ENCODE measurements at regions not wholly inside any gene's neighbourhood (a gene's known extent, or its start where the extent isn't known, plus 50 kb on each side); places are given as distances from the start of the nearest gene placed in this dataset.

DNA sequence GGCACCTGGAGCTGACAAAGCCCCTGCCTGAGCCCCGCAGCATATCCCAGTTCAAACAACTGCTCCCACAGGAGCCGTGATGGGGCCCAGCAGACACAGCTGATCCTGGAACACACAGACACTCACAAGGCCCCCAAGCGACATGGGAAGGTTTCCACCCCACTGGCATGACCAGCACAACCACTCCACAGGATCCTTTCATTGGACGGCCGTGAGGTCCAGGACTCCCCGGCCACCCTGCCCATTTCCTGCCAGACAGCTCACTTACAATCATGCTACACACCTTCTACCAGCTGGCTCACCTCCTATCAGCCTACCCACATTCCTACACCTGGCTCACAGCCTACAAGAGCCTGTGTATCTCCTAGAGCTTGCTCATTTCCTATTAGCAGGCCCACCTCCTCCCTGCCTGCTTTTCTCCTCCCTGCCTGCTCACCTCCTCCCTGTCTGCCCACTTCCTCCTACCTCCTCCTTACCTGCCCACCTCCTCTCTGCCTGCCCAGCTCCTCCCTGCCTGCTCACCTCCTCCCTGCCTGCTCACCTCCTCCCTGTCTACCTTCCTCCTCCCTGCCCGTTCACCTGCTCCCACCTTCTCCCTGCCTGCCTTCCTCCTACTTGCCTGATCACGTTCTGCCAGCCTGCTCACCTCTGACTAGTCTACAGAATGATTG, 73.9 kb downstream of the MATN1 start (continued):
- TF ChIP-seq CHD4 (IDR thresholded peaks at IDR 0.05), result no peak
- TF ChIP-seq RFX5 (IDR thresholded peaks at IDR 0.05; ENCODE audit: low read depth, low read length), result no peak
- TF ChIP-seq, protein P1, sequence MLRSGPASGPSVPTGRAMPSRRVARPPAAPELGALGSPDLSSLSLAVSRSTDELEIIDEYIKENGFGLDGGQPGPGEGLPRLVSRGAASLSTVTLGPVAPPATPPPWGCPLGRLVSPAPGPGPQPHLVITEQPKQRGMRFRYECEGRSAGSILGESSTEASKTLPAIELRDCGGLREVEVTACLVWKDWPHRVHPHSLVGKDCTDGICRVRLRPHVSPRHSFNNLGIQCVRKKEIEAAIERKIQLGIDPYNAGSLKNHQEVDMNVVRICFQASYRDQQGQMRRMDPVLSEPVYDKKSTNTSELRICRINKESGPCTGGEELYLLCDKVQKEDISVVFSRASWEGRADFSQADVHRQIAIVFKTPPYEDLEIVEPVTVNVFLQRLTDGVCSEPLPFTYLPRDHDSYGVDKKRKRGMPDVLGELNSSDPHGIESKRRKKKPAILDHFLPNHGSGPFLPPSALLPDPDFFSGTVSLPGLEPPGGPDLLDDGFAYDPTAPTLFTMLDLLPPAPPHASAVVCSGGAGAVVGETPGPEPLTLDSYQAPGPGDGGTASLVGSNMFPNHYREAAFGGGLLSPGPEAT (IDR thresholded peaks at IDR 0.05; ENCODE audit: low read depth), result no peak

GRCh38 chr1:30648408-30649000, 74.9 kb downstream of the MATN1 start:
- H3K79me2 ChIP-seq (ENCODE audit: control insufficient read depth, insufficient read depth, low read length), result no peaks in the 10 kb centered on the region
- no peak for ATAC-seq
- no peaks in the 10 kb centered on the region for H3K36me3 ChIP-seq (ENCODE audit: control insufficient read depth in 2 of 2, insufficient read depth in 2 of 2, low read length in 1 of 2)
- H3K27me3 ChIP-seq (replicated peaks in 1 of 2; ENCODE audit: control insufficient read depth in 2 of 2, insufficient read depth in 2 of 2, low read length in 1 of 2), result no peaks in the 10 kb centered on the region
- TF ChIP-seq, protein P2, sequence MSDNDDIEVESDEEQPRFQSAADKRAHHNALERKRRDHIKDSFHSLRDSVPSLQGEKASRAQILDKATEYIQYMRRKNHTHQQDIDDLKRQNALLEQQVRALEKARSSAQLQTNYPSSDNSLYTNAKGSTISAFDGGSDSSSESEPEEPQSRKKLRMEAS (IDR thresholded peaks at IDR 0.05; ENCODE audit: low read depth, low read length), result no peak
- TF ChIP-seq RELA (IDR thresholded peaks at IDR 0.05; ENCODE audit: borderline replicate concordance, partially characterized antibody) (no peak), KAT2A (conservative IDR thresholded peaks at IDR 0.05; ENCODE audit: control insufficient read depth, low read depth, low read length) (no peak), BCLAF1 (IDR thresholded peaks at IDR 0.05) (no peak), JUND (IDR thresholded peaks at IDR 0.05; ENCODE audit: low read depth, low read length) (no peak), JUNB (IDR thresholded peaks at IDR 0.05) (no peak), IKZF2 (IDR thresholded peaks at IDR 0.05) (no peak), CHD1 (IDR thresholded peaks at IDR 0.05; ENCODE audit: low read depth, low read length) (no peak), BRCA1 (IDR thresholded peaks at IDR 0.05; ENCODE audit: low read depth, low read length) (no peak)
- in situ Hi-C loops (cut with MboI) (no loop called here), intact Hi-C loops (cut with micrococcal nuclease; ENCODE audit: unreplicated experiment) (no loop called here)
- H3K4me1 ChIP-seq (ENCODE audit: control insufficient read depth, insufficient read depth, low read length), result no peaks in the 10 kb centered on the region
- no peak overlapping the region for H2AFZ ChIP-seq (ENCODE audit: control insufficient read depth, low read depth, low read length)
- POLR2A ChIA-PET, result no interaction called here
- BruUV-seq (replicated peaks), result no TSS peak
- no peaks in the 10 kb centered on the region for H4K20me1 ChIP-seq (ENCODE audit: control insufficient read depth, insufficient read depth)
- DNase-seq (ENCODE audit: low read depth, low spot score), result no peak
- SMC1A ChIA-PET (ENCODE audit: uncharacterized antibody, unreplicated experiment), result no interaction called here
- H3K4me2 ChIP-seq (ENCODE audit: control insufficient read depth, insufficient read depth), result no peak overlapping the region
- CTCF ChIA-PET, result no interaction called here
- no peak overlapping the region for H3K27ac ChIP-seq (ENCODE audit: control insufficient read depth, insufficient read depth)
- 43% methylated on average over 9 of the region's 9 CpGs for WGBS (ENCODE audit: insufficient coverage, insufficient replicate concordance, low lambda C conversion rate, missing lambda C conversion rate)
- no peak overlapping the region for H3K9ac ChIP-seq (ENCODE audit: control insufficient read depth, insufficient read depth, low read length)
- no peak overlapping the region for H3K4me3 ChIP-seq
- no peak for FAIRE-seq
- H3K9me3 ChIP-seq (replicated peaks; ENCODE audit: control insufficient read depth, insufficient read depth, low read length), result no peaks in the 10 kb centered on the region
- RAD21 ChIA-PET (ENCODE audit: unreplicated experiment), result no interaction called here
